ENCODE measurements at regions not wholly inside any gene's neighbourhood (a gene's known extent, or its start where the extent isn't known, plus 50 kb on each side); places are given as distances from the start of the nearest gene placed in this dataset.

GRCh38 chr11:36807871-36808270, 209.8 kb upstream of the RAG2 start:
- H3K27ac ChIP-seq = no peak overlapping the region
- no peaks in the 10 kb centered on the region for H3K36me3 ChIP-seq
- TF ChIP-seq CTCF (IDR thresholded peaks at IDR 0.05 in 8 of 11, conservative IDR thresholded peaks at IDR 0.05 in 3 of 11) (no peak), POLR2A (IDR thresholded peaks at IDR 0.05) (no peak), POLR2AphosphoS5 (IDR thresholded peaks at IDR 0.05) (no peak)
- 68 to 84% (median 82%) methylated on average over 4 of the region's 4 CpGs for whole genome bisulfite sequencing, 5 donors
- intact Hi-C loops (cut with DNase I; ENCODE audit: low total_unique reads) = no loop called here
- DNase-seq = no peak
- H3K4me1 ChIP-seq = no peaks in the 10 kb centered on the region
- no peaks in the 10 kb centered on the region for H3K27me3 ChIP-seq (replicated peaks in 1 of 7)
- H3K9me3 ChIP-seq = no peaks in the 10 kb centered on the region
- no peak overlapping the region for H3K4me3 ChIP-seq

- TF ChIP-seq POLR2AphosphoS5 (IDR thresholded peaks at IDR 0.05) (no peak), POLR2A (IDR thresholded peaks at IDR 0.05) (no peak), CTCF (IDR thresholded peaks at IDR 0.05 in 8 of 11, conservative IDR thresholded peaks at IDR 0.05 in 3 of 11) (no peak)
- WGBS, 5 donors = 70 to 81% (median 75%) methylated on average over 7 of the region's 7 CpGs
- Histone ChIP-seq H3K27ac (no peak overlapping the region), H3K4me3 (no peak overlapping the region), H3K36me3 (no peaks in the 10 kb centered on the region), H3K4me1 (no peaks in the 10 kb centered on the region), H3K27me3 (replicated peaks in 1 of 7) (no peaks in the 10 kb centered on the region), H3K9me3 (no peaks in the 10 kb centered on the region)
- intact Hi-C loops (cut with DNase I; ENCODE audit: low total_unique reads) = no loop called here
- DNase-seq = no peak
Observed at GRCh38 chr11:36803084-36803483, 205.0 kb upstream of the RAG2 start.

- Histone ChIP-seq H3K9me3 (no peaks in the 10 kb centered on the region), H3K4me3 (no peak overlapping the region), H3K27ac (no peak overlapping the region), H3K36me3 (no peaks in the 10 kb centered on the region), H3K4me1 (no peaks in the 10 kb centered on the region), H3K27me3 (replicated peaks in 1 of 7) (peaks cover 0 to 15% (median 0%) of the 10 kb centered on the region in 7 donors)
- no peak for DNase-seq
- intact Hi-C loops (cut with DNase I; ENCODE audit: low total_unique reads) = no loop called here
- 38 to 50% (median 47%) methylated on average over 11 of the region's 11 CpGs for WGBS, 5 donors
- no peak for TF ChIP-seq POLR2A (IDR thresholded peaks at IDR 0.05)
Observed at GRCh38 chr11:36792996-36793914, 195.2 kb upstream of the RAG2 start.

- Histone ChIP-seq H3K4me3 (no peak overlapping the region), H3K9me3 (no peaks in the 10 kb centered on the region), H3K36me3 (no peaks in the 10 kb centered on the region), H3K4me1 (no peaks in the 10 kb centered on the region), H3K27ac (no peak overlapping the region), H3K27me3 (replicated peaks in 1 of 7) (peaks cover 0 to 15% (median 0%) of the 10 kb centered on the region in 7 donors)
- 71 to 92% (median 77%) methylated on average over 2 of the region's 2 CpGs for WGBS, 5 donors
- TF ChIP-seq POLR2A (IDR thresholded peaks at IDR 0.05) (no peak), CTCF (IDR thresholded peaks at IDR 0.05 in 8 of 11, conservative IDR thresholded peaks at IDR 0.05 in 3 of 11) (no peak)
- no peak for DNase-seq
- intact Hi-C loops (cut with DNase I; ENCODE audit: low total_unique reads) = no loop called here
Observed at GRCh38 chr11:36791957-36792356, 193.9 kb upstream of the RAG2 start.

All from spleen (tissue), 11 donors.